GM12878 (cell line): ENCODE measurements at regions not wholly inside any gene's neighbourhood (a gene's known extent, or its start where the extent isn't known, plus 50 kb on each side); places are given as distances from the start of the nearest gene placed in this dataset.
A peak's percentile ranks its signal among the peaks of the same experiment; 100 is the strongest.

Experiments
- ATF7 ChIP-seq: fragments of 450-650 bp; IDR thresholded peaks from 2 replicates; pipeline ENCODE4 v1.6.1; 2016; ENCODE audit warnings: low read depth, mild to moderate bottlenecking
- BACH1 ChIP-seq: fragments of 450-650 bp; IDR thresholded peaks from 2 replicates; pipeline ENCODE4 v1.6.1; 2017; ENCODE audit warnings: mild to moderate bottlenecking, borderline replicate concordance
- BCL11A ChIP-seq: IDR thresholded peaks from 2 replicates; pipeline ENCODE4 v1.6.1; 2011; ENCODE audit warnings: low read depth, low read length
- BMI1 ChIP-seq: fragments of 450-650 bp; IDR thresholded peaks from 2 replicates; pipeline ENCODE4 v1.6.1; 2016; ENCODE audit warnings: mild to moderate bottlenecking, moderate library complexity, borderline replicate concordance
- BRCA1 ChIP-seq: IDR thresholded peaks from 2 replicates; pipeline ENCODE4 v1.6.1; 2011; ENCODE audit warnings: low read depth, low read length, improper control_type of control experiment
- CBX5 ChIP-seq: sonication (generic); IDR thresholded peaks from 2 replicates; pipeline ENCODE4 v1.6.1; 2016; ENCODE audit warnings: low read depth, moderate library complexity, mild to moderate bottlenecking, inconsistent platforms
- CHD1 ChIP-seq: IDR thresholded peaks from 2 replicates; pipeline ENCODE4 v1.6.1; 2012; ENCODE audit warnings: low read depth, low read length, improper control_type of control experiment
- CREM ChIP-seq: IDR thresholded peaks from 2 replicates; pipeline ENCODE4 v1.6.1; 2014; ENCODE audit warnings: antibody characterized with exemption, low read depth
- IKZF2 ChIP-seq, 2 experiments: fragments of 450-650 bp; IDR thresholded peaks; 2 replicates each; pipeline ENCODE4 v1.6.1; 2017; ENCODE audit warnings: mild to moderate bottlenecking in 2 of 2, moderate library complexity in 2 of 2
- JUND ChIP-seq: IDR thresholded peaks from 2 replicates; pipeline ENCODE4 v1.6.1; 2012; ENCODE audit warnings: low read depth, mild to moderate bottlenecking, low read length, improper control_type of control experiment, moderate library complexity
- KAT2A ChIP-seq: conservative IDR thresholded peaks from 2 replicates; pipeline ENCODE4 v1.6.1; 2011; ENCODE audit warnings: low read depth, low read length; ENCODE audit not compliant: control insufficient read depth
- TARDBP ChIP-seq: IDR thresholded peaks from 2 replicates; pipeline ENCODE4 v1.6.1; 2016; ENCODE audit warnings: borderline replicate concordance
- USF1 ChIP-seq: IDR thresholded peaks from 2 replicates; pipeline ENCODE4 v1.6.1; 2011; ENCODE audit warnings: borderline replicate concordance, low read depth, mild to moderate bottlenecking, moderate library complexity, mixed read lengths, low read length; ENCODE audit not compliant: insufficient read depth; ENCODE audit errors: extremely low read length
- ZNF384 ChIP-seq: IDR thresholded peaks from 2 replicates; pipeline ENCODE4 v1.6.1; 2012; ENCODE audit warnings: low read depth, mild to moderate bottlenecking, low read length, improper control_type of control experiment, borderline replicate concordance
- TF ChIP-seq, protein P1 (sequence below): fragments of 450-650 bp; formaldehyde crosslinking; IDR thresholded peaks from 2 replicates; pipeline ENCODE4 v1.5.0; 2022; ENCODE audit warnings: mild to moderate bottlenecking, missing genetic modification characterization
- TF ChIP-seq, protein P2 (sequence below): fragments of 150-350 bp; IDR thresholded peaks from 2 replicates; pipeline ENCODE4 v1.6.1; 2016; ENCODE audit warnings: low read depth, low read length
- TF ChIP-seq, protein P3 (sequence below): IDR thresholded peaks from 2 replicates; pipeline ENCODE4 v1.6.1; 2012; ENCODE audit warnings: improper control_type of control experiment, low read depth, low read length; ENCODE audit not compliant: insufficient replicate concordance

DNA sequence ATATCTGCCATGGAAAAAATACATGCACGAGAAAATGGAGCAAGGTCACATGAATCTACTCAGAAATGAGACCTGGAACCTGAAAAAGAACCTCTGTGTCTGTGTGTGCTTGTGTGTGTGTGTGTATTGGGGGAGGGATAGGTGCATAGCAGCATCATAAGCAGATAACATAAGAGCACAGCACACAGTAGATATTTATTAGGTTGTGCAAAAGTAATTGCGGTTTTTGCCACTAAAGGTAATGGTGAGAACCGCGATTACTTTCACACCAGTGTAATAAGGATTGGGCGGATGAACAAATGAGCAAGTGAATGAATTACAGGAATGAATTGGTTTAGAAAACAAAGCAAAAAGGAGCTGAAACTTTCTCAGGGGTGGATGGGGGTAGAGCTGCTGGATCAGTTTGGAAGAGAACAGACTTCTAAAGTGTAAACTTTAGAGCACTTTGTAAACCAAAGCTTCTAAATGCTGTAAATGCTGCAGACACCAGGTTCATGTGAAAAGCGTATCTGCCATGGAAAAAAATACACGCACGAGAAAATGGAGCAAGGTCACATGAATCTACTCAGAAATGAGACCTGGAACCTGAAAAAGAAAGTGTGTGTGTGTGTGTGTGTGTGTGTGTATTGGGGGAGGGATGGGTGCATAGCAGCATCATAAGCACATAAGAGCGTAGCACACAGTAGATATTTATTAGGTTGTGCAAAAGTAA is 156.9 kb downstream of the TOMM20 start (continued):
- TF ChIP-seq CBX5: no peak
- TF ChIP-seq TARDBP: no peak
- TF ChIP-seq, protein P1, sequence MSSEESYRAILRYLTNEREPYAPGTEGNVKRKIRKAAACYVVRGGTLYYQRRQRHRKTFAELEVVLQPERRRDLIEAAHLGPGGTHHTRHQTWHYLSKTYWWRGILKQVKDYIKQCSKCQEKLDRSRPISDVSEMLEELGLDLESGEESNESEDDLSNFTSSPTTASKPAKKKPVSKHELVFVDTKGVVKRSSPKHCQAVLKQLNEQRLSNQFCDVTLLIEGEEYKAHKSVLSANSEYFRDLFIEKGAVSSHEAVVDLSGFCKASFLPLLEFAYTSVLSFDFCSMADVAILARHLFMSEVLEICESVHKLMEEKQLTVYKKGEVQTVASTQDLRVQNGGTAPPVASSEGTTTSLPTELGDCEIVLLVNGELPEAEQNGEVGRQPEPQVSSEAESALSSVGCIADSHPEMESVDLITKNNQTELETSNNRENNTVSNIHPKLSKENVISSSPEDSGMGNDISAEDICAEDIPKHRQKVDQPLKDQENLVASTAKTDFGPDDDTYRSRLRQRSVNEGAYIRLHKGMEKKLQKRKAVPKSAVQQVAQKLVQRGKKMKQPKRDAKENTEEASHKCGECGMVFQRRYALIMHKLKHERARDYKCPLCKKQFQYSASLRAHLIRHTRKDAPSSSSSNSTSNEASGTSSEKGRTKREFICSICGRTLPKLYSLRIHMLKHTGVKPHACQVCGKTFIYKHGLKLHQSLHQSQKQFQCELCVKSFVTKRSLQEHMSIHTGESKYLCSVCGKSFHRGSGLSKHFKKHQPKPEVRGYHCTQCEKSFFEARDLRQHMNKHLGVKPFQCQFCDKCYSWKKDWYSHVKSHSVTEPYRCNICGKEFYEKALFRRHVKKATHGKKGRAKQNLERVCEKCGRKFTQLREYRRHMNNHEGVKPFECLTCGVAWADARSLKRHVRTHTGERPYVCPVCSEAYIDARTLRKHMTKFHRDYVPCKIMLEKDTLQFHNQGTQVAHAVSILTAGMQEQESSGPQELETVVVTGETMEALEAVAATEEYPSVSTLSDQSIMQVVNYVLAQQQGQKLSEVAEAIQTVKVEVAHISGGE (CRISPR knock-in tag): peak; percentile 23; the same call in 1 of the 2 replicates
- no peak for TF ChIP-seq BRCA1
- no peak for TF ChIP-seq KAT2A
- TF ChIP-seq JUND: no peak
- peak; percentile 66 for TF ChIP-seq ATF7
- TF ChIP-seq, protein P2, sequence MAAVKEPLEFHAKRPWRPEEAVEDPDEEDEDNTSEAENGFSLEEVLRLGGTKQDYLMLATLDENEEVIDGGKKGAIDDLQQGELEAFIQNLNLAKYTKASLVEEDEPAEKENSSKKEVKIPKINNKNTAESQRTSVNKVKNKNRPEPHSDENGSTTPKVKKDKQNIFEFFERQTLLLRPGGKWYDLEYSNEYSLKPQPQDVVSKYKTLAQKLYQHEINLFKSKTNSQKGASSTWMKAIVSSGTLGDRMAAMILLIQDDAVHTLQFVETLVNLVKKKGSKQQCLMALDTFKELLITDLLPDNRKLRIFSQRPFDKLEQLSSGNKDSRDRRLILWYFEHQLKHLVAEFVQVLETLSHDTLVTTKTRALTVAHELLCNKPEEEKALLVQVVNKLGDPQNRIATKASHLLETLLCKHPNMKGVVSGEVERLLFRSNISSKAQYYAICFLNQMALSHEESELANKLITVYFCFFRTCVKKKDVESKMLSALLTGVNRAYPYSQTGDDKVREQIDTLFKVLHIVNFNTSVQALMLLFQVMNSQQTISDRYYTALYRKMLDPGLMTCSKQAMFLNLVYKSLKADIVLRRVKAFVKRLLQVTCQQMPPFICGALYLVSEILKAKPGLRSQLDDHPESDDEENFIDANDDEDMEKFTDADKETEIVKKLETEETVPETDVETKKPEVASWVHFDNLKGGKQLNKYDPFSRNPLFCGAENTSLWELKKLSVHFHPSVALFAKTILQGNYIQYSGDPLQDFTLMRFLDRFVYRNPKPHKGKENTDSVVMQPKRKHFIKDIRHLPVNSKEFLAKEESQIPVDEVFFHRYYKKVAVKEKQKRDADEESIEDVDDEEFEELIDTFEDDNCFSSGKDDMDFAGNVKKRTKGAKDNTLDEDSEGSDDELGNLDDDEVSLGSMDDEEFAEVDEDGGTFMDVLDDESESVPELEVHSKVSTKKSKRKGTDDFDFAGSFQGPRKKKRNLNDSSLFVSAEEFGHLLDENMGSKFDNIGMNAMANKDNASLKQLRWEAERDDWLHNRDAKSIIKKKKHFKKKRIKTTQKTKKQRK: no peak
- TF ChIP-seq, protein P3, sequence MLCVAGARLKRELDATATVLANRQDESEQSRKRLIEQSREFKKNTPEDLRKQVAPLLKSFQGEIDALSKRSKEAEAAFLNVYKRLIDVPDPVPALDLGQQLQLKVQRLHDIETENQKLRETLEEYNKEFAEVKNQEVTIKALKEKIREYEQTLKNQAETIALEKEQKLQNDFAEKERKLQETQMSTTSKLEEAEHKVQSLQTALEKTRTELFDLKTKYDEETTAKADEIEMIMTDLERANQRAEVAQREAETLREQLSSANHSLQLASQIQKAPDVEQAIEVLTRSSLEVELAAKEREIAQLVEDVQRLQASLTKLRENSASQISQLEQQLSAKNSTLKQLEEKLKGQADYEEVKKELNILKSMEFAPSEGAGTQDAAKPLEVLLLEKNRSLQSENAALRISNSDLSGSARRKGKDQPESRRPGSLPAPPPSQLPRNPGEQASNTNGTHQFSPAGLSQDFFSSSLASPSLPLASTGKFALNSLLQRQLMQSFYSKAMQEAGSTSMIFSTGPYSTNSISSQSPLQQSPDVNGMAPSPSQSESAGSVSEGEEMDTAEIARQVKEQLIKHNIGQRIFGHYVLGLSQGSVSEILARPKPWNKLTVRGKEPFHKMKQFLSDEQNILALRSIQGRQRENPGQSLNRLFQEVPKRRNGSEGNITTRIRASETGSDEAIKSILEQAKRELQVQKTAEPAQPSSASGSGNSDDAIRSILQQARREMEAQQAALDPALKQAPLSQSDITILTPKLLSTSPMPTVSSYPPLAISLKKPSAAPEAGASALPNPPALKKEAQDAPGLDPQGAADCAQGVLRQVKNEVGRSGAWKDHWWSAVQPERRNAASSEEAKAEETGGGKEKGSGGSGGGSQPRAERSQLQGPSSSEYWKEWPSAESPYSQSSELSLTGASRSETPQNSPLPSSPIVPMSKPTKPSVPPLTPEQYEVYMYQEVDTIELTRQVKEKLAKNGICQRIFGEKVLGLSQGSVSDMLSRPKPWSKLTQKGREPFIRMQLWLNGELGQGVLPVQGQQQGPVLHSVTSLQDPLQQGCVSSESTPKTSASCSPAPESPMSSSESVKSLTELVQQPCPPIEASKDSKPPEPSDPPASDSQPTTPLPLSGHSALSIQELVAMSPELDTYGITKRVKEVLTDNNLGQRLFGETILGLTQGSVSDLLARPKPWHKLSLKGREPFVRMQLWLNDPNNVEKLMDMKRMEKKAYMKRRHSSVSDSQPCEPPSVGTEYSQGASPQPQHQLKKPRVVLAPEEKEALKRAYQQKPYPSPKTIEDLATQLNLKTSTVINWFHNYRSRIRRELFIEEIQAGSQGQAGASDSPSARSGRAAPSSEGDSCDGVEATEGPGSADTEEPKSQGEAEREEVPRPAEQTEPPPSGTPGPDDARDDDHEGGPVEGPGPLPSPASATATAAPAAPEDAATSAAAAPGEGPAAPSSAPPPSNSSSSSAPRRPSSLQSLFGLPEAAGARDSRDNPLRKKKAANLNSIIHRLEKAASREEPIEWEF: no peak
- TF ChIP-seq ZNF384: 0 out of 2 replicates have a peak, but pooled peaks have one; percentile 8
- no peak; the same call in 1 of the 2 replicates for TF ChIP-seq CHD1
- peak; percentile 68 for TF ChIP-seq BMI1
- TF ChIP-seq CREM: peak; percentile 45
- peak; percentile 32 for TF ChIP-seq BACH1
- no peak for TF ChIP-seq USF1
- TF ChIP-seq IKZF2 (IDR thresholded peaks at IDR 0.05): peak; percentile 77 to 84
- TF ChIP-seq BCL11A: 0 out of 2 replicates have a peak, but pooled peaks have one; percentile 10
